A673 (cell line): ENCODE measurements at regions not wholly inside any gene's neighbourhood (a gene's known extent, or its start where the extent isn't known, plus 50 kb on each side); places are given as distances from the start of the nearest gene placed in this dataset.

Source experiments
- BruUV-seq: library from RNA; stranded (reverse); fragments of 400-500 nt; replicated peaks from 2 replicates; lab custom pipeline; 2021; lab: Mats Ljungman, UMichigan
- CTCF ChIA-PET: fragments of 300-600 bp; sonication (Branson Sonifier 250); formaldehyde crosslinking; loops from one replicate; lab custom pipeline; 2022; ENCODE audit warnings: antibody characterized with exemption; lab: Charles Lee
- POLR2A ChIA-PET: fragments of 300-600 bp; sonication (Branson Sonifier 250); formaldehyde crosslinking; loops from one replicate; lab custom pipeline; 2022; ENCODE audit warnings: antibody characterized with exemption; ENCODE audit not compliant: low non-redundant PET; lab: Charles Lee
- DNase-seq: peaks from one replicate; pipeline ENCODE4 v3.0.0-alpha.2; 2015; ENCODE audit warnings: low spot score
- H3K27ac ChIP-seq: fragments of 200-600 bp; sonication (generic); 2 replicates; pipeline ENCODE4 v1.5.1; 2016; ENCODE audit warnings: mixed run types, low read depth, mild to moderate bottlenecking, mixed read lengths, antibody characterized with exemption, low read length; ENCODE audit not compliant: poor library complexity, severe bottlenecking
- H3K27me3 ChIP-seq: fragments of 200-600 bp; sonication (generic); replicated peaks from 2 replicates; pipeline ENCODE4 v1.6.1; 2017; ENCODE audit warnings: mixed run types, low read depth, mild to moderate bottlenecking, mixed read lengths, antibody characterized with exemption, low read length; ENCODE audit not compliant: insufficient read depth, poor library complexity
- H3K36me3 ChIP-seq: fragments of 200-600 bp; sonication (generic); 2 replicates; pipeline ENCODE4 v1.6.1; 2016; ENCODE audit warnings: mixed run types, mild to moderate bottlenecking, mixed read lengths, antibody characterized with exemption, low read length; ENCODE audit not compliant: insufficient read depth, poor library complexity, severe bottlenecking
- H3K4me1 ChIP-seq: fragments of 200-600 bp; sonication (generic); 2 replicates; pipeline ENCODE4 v1.6.1; 2017; ENCODE audit warnings: mixed run types, mild to moderate bottlenecking, mixed read lengths, antibody characterized with exemption, low read length; ENCODE audit not compliant: insufficient read depth, poor library complexity, severe bottlenecking
- H3K4me3 ChIP-seq: fragments of 200-600 bp; sonication (generic); 2 replicates; pipeline ENCODE4 v1.5.1; 2016; ENCODE audit warnings: low read depth, mixed run types, mild to moderate bottlenecking, mixed read lengths, low read length; ENCODE audit not compliant: poor library complexity, severe bottlenecking
- H3K9me3 ChIP-seq: fragments of 200-600 bp; sonication (generic); 2 replicates; pipeline ENCODE4 v1.6.1; 2016; ENCODE audit warnings: mixed run types, low read depth, mild to moderate bottlenecking, mixed read lengths, antibody characterized with exemption, low read length; ENCODE audit not compliant: poor library complexity, severe bottlenecking
- EZH2 ChIP-seq: fragments of 200-600 bp; sonication (generic); IDR thresholded peaks from 2 replicates; pipeline ENCODE4 v1.6.1; 2017; ENCODE audit warnings: borderline replicate concordance, low read depth, mild to moderate bottlenecking, mixed read lengths, antibody characterized with exemption, low read length; ENCODE audit not compliant: poor library complexity, severe bottlenecking
- intact Hi-C: fragments of 100-400 bp; cut with micrococcal nuclease; formaldehyde crosslinking; loops from one replicate; pipeline ENCODE4 v1.10.0; 2022; ENCODE audit not compliant: unreplicated experiment
- TF ChIP-seq, protein P1 (sequence below): fragments of 300-800, 200-600 bp; sonication (generic); conservative IDR thresholded peaks from 2 replicates; pipeline ENCODE4 v1.5.1; 2017; ENCODE audit warnings: low read depth, mild to moderate bottlenecking, antibody characterized with exemption, low read length, moderate library complexity, mixed read lengths

DNA sequence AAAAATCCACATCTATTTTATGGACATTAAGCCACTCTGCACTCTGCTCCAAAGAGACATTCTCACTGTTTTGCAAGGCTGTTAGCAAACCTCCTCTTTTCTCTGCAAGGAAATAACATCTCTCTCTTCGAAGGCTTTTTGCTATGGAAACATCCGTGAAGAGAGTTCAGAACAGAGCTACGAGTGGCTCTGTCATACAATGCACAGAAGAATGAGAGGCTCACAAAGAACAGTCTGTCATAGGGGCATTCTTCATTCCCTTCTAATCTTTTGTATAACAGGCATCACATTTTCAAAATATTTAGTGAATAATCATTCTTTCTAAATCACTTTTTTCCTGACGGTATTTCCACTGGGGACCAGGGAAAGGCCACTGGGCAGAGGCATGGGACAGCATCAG lies 346.1 kb downstream of the IRS2 start:
- no peak for DNase-seq
- no peaks in the 10 kb centered on the region for H3K27me3 ChIP-seq
- intact Hi-C loops, result no loop called here
- ChIA-PET CTCF (no interaction called here), POLR2A (no interaction called here)
- H3K27ac ChIP-seq, result no peak overlapping the region
- TF ChIP-seq EZH2, result no peak
- TF ChIP-seq, protein P1, sequence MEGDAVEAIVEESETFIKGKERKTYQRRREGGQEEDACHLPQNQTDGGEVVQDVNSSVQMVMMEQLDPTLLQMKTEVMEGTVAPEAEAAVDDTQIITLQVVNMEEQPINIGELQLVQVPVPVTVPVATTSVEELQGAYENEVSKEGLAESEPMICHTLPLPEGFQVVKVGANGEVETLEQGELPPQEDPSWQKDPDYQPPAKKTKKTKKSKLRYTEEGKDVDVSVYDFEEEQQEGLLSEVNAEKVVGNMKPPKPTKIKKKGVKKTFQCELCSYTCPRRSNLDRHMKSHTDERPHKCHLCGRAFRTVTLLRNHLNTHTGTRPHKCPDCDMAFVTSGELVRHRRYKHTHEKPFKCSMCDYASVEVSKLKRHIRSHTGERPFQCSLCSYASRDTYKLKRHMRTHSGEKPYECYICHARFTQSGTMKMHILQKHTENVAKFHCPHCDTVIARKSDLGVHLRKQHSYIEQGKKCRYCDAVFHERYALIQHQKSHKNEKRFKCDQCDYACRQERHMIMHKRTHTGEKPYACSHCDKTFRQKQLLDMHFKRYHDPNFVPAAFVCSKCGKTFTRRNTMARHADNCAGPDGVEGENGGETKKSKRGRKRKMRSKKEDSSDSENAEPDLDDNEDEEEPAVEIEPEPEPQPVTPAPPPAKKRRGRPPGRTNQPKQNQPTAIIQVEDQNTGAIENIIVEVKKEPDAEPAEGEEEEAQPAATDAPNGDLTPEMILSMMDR, result no peak
- no peaks in the 10 kb centered on the region for H3K36me3 ChIP-seq
- H3K4me3 ChIP-seq, result no peak overlapping the region
- no peaks in the 10 kb centered on the region for H3K4me1 ChIP-seq
- no peaks in the 10 kb centered on the region for H3K9me3 ChIP-seq
- no TSS peak for BruUV-seq

DNA sequence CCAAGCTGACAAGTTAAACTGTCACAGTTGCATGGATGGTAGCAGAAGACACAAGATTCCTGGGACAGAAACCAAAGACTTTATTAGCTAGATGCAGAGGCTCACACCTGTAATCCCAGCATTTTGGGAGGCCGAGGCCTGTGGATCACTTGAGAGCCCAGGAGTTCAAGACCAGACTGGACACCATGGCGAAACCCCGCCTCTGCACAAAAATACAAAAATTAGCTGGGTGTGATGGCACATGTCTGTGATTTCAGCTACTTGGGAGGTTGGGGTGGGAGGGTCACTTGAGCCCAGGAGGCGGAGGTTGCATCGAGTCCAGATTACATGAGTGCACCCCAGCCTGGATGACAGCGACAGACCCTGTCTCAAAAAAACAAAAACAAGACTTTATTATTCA lies 346.6 kb downstream of the IRS2 start:
- no peak overlapping the region for H3K27ac ChIP-seq
- intact Hi-C loops, result loop anchor here (10.0 kb wide), 1 partner anchor 565 kb away; no protein-coding TSS in a partner anchor
- H3K36me3 ChIP-seq, result no peaks in the 10 kb centered on the region
- BruUV-seq, result no TSS peak
- TF ChIP-seq EZH2, result no peak
- TF ChIP-seq, protein P1, result no peak
- CTCF ChIA-PET, result no interaction called here
- H3K4me3 ChIP-seq, result no peak overlapping the region
- no peaks in the 10 kb centered on the region for H3K4me1 ChIP-seq
- POLR2A ChIA-PET, result no interaction called here
- no peaks in the 10 kb centered on the region for H3K27me3 ChIP-seq
- H3K9me3 ChIP-seq, result no peaks in the 10 kb centered on the region
- DNase-seq, result no peak

DNA sequence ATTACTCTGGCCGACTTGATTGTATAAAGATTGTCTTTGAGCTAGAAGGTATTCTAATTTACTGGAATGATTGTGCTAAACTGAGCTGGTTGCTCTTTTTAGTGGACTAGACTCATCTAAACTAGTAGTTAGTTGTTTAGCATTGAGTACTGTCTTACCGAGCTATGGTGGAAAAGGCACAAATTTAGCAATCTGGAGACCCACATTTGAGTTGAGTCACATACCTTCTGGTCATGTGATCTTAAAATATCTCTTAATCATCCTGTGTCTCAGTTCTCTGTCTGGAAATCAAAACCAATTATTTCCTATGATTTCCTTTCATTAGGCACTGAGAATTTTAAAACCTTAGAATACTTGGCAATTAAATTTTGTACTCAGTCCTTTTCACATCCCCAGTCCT lies 349.5 kb downstream of the IRS2 start:
- BruUV-seq, result no TSS peak
- DNase-seq, result no peak
- Histone ChIP-seq H3K9me3 (peaks cover 9% of the 10 kb centered on the region), H3K4me3 (no peak overlapping the region), H3K36me3 (no peaks in the 10 kb centered on the region), H3K4me1 (no peaks in the 10 kb centered on the region), H3K27me3 (no peaks in the 10 kb centered on the region), H3K27ac (no peak overlapping the region)
- CTCF ChIA-PET, result no interaction called here
- no peak for TF ChIP-seq EZH2
- TF ChIP-seq, protein P1, result no peak
- intact Hi-C loops, result loop anchor here (10.0 kb wide), 1 partner anchor 568 kb away; no protein-coding TSS in a partner anchor
- POLR2A ChIA-PET, result no interaction called here
